GM12865 (cell line): ENCODE measurements at regions not wholly inside any gene's neighbourhood (a gene's known extent, or its start where the extent isn't known, plus 50 kb on each side); places are given as distances from the start of the nearest gene placed in this dataset.

Experiments used
- DNase-seq: peaks from one replicate; pipeline ENCODE4 v3.0.0; 2010; ENCODE audit warnings: low read depth
- H3K4me3 ChIP-seq: 2 replicates; pipeline ENCODE4 v1.5.1; 2011; ENCODE audit warnings: mild to moderate bottlenecking, low read depth, low read length, control low read depth
- CTCF ChIP-seq: IDR thresholded peaks from 2 replicates; pipeline ENCODE4 v1.5.1; 2011; ENCODE audit warnings: low read length, control low read depth, low read depth, inconsistent platforms; ENCODE audit not compliant: insufficient read depth; ENCODE audit errors: missing control alignments

DNA sequence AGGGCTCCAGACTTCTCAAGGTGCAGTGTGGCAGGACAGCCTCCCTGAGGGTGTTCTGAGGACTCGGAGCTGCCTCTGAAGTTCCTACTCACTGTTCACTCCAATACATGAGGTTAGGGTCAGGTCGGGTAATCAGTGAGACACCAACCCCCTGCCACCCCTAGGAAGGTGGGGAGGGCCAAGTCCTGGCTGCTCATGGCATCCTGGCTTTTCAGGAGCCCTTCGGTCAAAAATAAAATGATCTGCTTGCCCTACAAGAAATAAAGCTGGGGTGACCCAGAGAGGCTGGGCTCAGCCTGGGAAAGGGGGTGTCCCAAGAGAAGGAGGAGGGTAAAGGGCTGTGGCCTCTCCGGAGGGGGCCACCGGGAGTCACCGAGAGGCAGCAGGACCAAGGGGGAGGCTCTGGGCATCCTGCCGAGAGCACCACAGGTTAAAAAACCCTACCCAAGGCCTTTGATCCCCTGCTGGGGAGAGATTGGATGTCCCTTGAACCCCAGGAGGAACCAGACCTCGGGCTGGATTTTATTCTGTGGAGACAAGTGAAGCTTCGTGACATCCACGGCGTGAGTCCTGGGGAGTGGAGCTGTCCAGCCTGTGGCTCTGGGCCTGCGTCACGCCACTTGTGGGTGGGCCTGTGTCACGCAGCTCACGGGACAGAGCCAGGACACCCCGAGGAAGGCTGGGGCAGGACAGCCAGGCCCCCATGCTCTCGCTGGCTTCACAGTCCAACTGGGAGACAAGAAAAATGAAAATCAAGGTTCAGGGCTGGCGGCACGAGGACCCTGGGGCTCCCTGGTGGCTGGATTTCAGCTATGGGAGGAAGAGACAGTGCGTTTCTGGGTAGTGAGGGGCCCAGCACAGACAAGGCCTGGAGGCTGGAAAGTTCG lies 102.2 kb upstream of the FGF3 start:
- no peak for DNase-seq
- no peak for TF ChIP-seq CTCF
- H3K4me3 ChIP-seq: no peak overlapping the region

GRCh38 chr11:69922015-69922595 lies 102.9 kb upstream of the FGF3 start:
- H3K4me3 ChIP-seq: no peak overlapping the region
- TF ChIP-seq CTCF: no peak
- no peak for DNase-seq

DNA sequence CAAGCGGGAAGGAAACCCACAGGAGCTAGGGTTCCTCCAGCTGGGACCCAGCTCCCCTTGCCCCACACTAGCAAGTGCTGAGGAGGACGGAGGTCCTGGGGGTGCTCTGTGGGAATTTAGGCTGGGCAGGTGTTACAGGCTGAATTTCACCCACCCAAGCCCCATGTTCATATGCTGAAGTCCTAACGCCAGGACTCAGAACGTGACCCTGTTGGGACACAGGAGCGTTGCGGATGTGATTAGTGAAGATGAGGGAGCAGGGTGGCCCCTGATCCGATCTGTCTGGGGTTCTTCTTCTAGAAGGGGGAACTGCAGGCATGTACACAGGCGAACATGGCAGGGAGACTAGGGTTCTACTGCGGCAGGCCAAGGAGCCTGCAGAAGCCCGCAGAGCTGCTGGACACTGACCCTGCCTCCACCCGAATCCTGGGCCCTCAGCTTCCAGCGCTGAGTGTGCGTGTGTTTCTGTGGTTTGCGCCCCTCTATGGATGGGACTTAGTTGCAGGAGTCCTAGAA lies 103.4 kb upstream of the FGF3 start:
- no peak for TF ChIP-seq CTCF
- DNase-seq: no peak
- no peak overlapping the region for H3K4me3 ChIP-seq

DNA sequence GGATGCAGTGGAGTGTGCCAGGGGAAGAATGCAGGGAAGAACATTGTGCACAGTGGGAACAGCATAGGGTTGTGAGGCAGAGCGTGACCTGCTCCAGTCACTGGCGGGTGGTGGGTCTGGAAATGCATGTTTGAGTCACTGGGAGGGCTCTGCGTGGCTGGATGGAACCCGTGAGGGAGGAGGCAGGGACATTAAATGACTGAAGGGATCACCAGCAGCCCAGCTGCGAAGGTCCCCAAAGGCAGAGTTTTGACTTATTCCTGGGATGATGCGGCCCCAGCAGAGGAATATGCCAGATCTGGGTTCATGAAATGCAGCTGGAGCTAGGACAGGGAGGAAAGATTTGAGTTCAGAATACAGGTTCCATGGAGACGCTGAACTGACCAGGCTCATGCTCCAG lies 104.0 kb upstream of the FGF3 start:
- no peak for DNase-seq
- TF ChIP-seq CTCF: no peak
- H3K4me3 ChIP-seq: no peak overlapping the region

DNA sequence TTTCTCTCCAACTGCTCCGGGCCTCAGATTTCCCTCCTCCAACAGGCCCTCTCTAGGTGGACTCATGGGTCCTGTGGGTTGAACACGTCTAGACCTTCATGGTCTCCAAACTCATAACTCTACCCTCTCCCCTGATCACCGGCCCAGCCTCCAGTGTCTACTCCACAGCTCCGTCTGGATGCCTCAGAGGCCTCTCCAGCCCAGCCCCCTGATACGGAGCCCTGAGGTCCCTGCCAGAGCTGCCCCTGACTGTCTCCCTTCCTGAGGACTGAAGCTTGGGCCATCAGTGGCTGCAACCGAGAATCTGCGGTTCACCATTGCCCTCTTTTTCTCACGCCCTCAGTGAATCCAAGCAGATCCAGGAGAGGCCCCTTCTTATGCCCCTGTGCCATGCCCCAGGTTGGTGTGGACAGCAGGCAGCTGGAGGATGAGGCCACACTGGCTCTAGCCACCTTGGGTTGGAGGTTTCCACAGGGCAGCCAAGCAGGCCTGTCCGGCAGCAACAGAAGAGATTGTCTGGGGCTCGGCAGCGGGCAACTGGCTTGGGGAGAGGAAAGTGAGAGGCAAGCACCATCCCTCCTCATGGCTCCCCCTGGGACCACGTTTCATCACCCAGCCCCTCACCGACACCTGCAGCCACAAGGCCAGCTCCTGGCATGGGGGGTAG lies 104.6 kb upstream of the FGF3 start:
- TF ChIP-seq CTCF: no peak

DNA sequence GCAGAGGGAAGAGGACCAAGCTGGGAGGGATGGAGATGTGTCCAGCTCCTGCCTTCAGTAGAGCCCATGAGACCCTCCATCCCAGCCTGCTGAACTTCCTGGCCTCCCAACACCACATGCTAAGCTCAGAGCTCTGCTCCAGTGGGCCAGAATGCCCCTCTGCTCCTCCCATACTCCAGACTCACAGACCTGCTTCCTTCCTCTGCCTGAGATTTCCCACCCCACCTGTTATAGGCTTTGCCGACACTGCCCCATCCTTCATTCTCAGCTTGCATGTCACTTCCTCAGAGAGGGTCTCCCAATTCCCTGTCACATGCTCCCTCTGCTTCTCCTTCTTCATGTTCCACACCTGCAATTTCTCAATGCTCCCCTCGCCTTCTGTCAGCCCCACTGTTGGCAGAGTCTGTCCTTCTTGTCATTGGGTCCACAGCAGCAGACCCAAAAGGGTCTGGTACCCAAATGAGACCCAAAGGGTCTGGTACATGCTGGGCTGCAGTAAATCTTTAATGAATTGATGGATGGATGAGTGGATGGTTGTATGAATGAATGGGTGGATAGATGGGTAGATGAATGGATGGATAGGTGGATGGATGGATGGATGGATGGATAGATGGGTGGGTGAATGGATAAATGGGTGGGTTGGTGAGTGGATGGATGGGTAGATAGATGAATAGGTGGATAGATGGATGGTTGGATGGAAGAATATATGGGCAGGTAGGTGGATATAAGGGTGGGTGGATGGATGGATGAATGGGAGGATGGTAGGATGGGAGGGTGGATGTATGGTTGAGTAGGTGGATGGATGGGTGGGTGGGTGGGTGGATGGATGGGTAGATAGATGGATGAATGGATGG lies 105.3 kb upstream of the FGF3 start:
- no peak for DNase-seq
- TF ChIP-seq CTCF: no peak
- no peak overlapping the region for H3K4me3 ChIP-seq

More for the DNA sequence above, 104.6 kb upstream of the FGF3 start:
- no peak overlapping the region for H3K4me3 ChIP-seq
- DNase-seq: no peak
